Trophoblast cell (in vitro differentiated cells and primary cell): ENCODE measurements at regions not wholly inside any gene's neighbourhood (a gene's known extent, or its start where the extent isn't known, plus 50 kb on each side); places are given as distances from the start of the nearest gene placed in this dataset.

Experiments used
- DNase-seq, 2 donors: peaks; one replicate each; pipeline ENCODE4 v3.0.0-alpha.2; 2016
- H2AFZ ChIP-seq: 2 replicates; pipeline ENCODE4 v1.6.1; 2013; ENCODE audit warnings: low read length, moderate library complexity, mild to moderate bottlenecking; ENCODE audit not compliant: insufficient read depth, poor library complexity
- H2AK5ac ChIP-seq: 2 replicates; pipeline ENCODE4 v1.6.1; 2013; ENCODE audit warnings: mild to moderate bottlenecking, low read length
- H2BK120ac ChIP-seq: 2 replicates; pipeline ENCODE4 v1.6.1; 2013; ENCODE audit warnings: low read length, mild to moderate bottlenecking, moderate library complexity; ENCODE audit not compliant: insufficient read depth, poor library complexity
- H2BK12ac ChIP-seq: 2 replicates; pipeline ENCODE4 v1.6.1; 2013; ENCODE audit warnings: mild to moderate bottlenecking, low read length, moderate library complexity
- H2BK5ac ChIP-seq: 2 replicates; pipeline ENCODE4 v1.6.1; 2013; ENCODE audit warnings: low read length, low read depth, moderate library complexity, mild to moderate bottlenecking; ENCODE audit not compliant: poor library complexity
- H3K14ac ChIP-seq: 2 replicates; pipeline ENCODE4 v1.6.1; 2013; ENCODE audit warnings: mild to moderate bottlenecking, low read length
- H3K18ac ChIP-seq: 2 replicates; pipeline ENCODE4 v1.6.1; 2013; ENCODE audit warnings: mild to moderate bottlenecking, low read length
- H3K23ac ChIP-seq: 2 replicates; pipeline ENCODE4 v1.6.1; 2013; ENCODE audit warnings: low read length
- H3K27ac ChIP-seq: 2 replicates; pipeline ENCODE4 v1.5.1; 2013; ENCODE audit warnings: low read depth, mild to moderate bottlenecking, inconsistent platforms, low read length, moderate library complexity
- H3K27me3 ChIP-seq: 2 replicates; pipeline ENCODE4 v1.6.1; 2013; ENCODE audit warnings: inconsistent platforms, mild to moderate bottlenecking, low read length, moderate library complexity; ENCODE audit not compliant: insufficient read depth
- H3K36me3 ChIP-seq, 2 experiments: 1 replicate in 1 of 2; 2 replicates in 1 of 2; pipeline ENCODE4 v1.6.1; 2013; ENCODE audit warnings: low read length in 2 of 2, mild to moderate bottlenecking in 2 of 2, moderate library complexity in 1 of 2; ENCODE audit not compliant: insufficient read depth in 2 of 2, control insufficient read depth in 1 of 2
- H3K4ac ChIP-seq: 2 replicates; pipeline ENCODE4 v1.6.1; 2013; ENCODE audit warnings: low read depth, mild to moderate bottlenecking, low read length, moderate library complexity
- H3K4me1 ChIP-seq, 2 experiments: 1 replicate in 1 of 2; 2 replicates in 1 of 2; pipeline ENCODE4 v1.6.1; 2013; ENCODE audit warnings: low read length in 2 of 2, mild to moderate bottlenecking in 2 of 2, moderate library complexity in 1 of 2; ENCODE audit not compliant: insufficient read depth in 2 of 2, control insufficient read depth in 1 of 2
- H3K4me2 ChIP-seq: 2 replicates; pipeline ENCODE4 v1.6.1; 2013; ENCODE audit warnings: inconsistent platforms, mild to moderate bottlenecking, low read length, moderate library complexity
- H3K4me3 ChIP-seq: 2 replicates; pipeline ENCODE4 v1.5.1; 2013; ENCODE audit warnings: mild to moderate bottlenecking, low read depth, low read length, inconsistent platforms
- H3K79me1 ChIP-seq: one replicate; pipeline ENCODE4 v1.6.1; 2013; ENCODE audit warnings: low read length
- H3K79me2 ChIP-seq: 2 replicates; pipeline ENCODE4 v1.6.1; 2013; ENCODE audit warnings: low read length, mild to moderate bottlenecking; ENCODE audit not compliant: control insufficient read depth, insufficient read depth, poor library complexity
- H3K9ac ChIP-seq: 2 replicates; pipeline ENCODE4 v1.6.1; 2013; ENCODE audit warnings: mild to moderate bottlenecking, low read length
- H3K9me3 ChIP-seq: 2 replicates; pipeline ENCODE4 v1.6.1; 2013; ENCODE audit warnings: low read depth, mild to moderate bottlenecking, control low read depth, inconsistent platforms, low read length; ENCODE audit not compliant: insufficient read depth
- H4K12ac ChIP-seq: 2 replicates; pipeline ENCODE4 v1.6.1; 2013; ENCODE audit warnings: low read depth, mild to moderate bottlenecking, low read length, moderate library complexity
- H4K8ac ChIP-seq: 2 replicates; pipeline ENCODE4 v1.6.1; 2013; ENCODE audit warnings: low read depth, mild to moderate bottlenecking, low read length, moderate library complexity
- H4K91ac ChIP-seq: one replicate; pipeline ENCODE4 v1.6.1; 2013; ENCODE audit warnings: low read depth, mild to moderate bottlenecking, low read length, moderate library complexity
- WGBS: extraction: QIAGEN DNeasy Blood & Tissue Kit; methylation state at CpG from one replicate; pipeline ENCODE4 v1.1.7; 2013; ENCODE audit warnings: missing lambda C conversion rate; ENCODE audit not compliant: insufficient read length, insufficient coverage; ENCODE audit errors: extremely low coverage; 5-methylcytosine and 5-hydroxymethylcytosine counted together

DNA sequence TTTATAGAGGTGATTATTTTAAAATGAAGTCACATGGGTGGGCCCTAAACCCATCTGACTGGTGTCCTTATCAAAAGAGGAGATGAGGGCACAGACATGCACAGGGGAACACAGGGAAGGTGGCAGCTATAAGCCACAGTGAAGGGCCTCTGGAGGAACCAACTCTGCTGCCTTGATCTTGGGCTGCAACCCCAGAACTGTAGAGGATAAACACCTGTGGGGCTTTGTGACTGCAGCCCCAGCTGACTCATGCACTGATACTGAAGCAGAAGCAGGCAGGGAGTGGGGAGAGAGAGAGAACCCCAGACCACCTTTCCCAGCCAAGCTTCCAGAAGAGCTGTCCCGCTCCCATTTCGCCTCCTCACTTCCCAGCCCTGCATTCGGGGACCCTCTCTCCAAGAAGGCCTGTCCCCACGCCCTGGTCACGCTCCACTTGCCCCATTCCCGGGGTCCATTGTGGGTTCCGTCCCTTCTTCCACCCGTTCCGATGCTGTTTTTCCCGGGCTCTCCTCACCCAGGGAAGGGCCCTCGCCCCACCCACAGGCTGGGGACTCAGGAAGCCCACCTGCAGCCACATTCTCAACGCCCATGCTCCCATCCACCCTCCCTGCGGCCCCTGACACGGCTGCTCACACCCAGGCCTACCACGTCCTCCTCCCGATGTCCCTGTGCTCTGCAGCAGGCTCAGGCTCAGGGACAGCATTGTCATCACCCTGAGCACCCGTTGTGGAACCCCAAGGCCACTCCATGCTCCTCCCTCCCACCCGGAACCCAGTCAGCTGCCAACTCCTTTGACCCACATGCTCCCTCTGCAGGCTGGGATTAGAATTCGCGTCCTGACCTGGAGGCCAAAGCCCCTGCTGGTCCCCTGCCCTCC is 90.8 kb upstream of the SHANK2 start:
- Histone ChIP-seq H3K4me3 (no peak overlapping the region), H2AK5ac (no peak overlapping the region), H3K9me3 (peaks cover 3% of the 10 kb centered on the region), H3K4ac (no peak overlapping the region), H3K79me2 (no peaks in the 10 kb centered on the region), H3K4me1 (peaks cover 0 to 5% of the 10 kb centered on the region in 2 experiments), H3K18ac (no peak overlapping the region), H3K79me1 (no peaks in the 10 kb centered on the region), H4K12ac (no peak overlapping the region), H2BK12ac (no peak overlapping the region), H2BK5ac (no peak overlapping the region), H3K4me2 (no peak overlapping the region), H3K9ac (no peak overlapping the region), H4K8ac (no peak overlapping the region), H2AFZ (no peak overlapping the region), H3K27ac (no peak overlapping the region), H3K23ac (no peak overlapping the region), H3K27me3 (no peaks in the 10 kb centered on the region), H3K36me3 (no peaks in the 10 kb centered on the region), H3K14ac (no peak overlapping the region), H4K91ac (no peak overlapping the region), H2BK120ac (no peak overlapping the region)
- peak in 1 of 2 donors; percentile 58 for DNase-seq
- no CpG with 5 or more reads among the region's 20 CpGs for WGBS

DNA sequence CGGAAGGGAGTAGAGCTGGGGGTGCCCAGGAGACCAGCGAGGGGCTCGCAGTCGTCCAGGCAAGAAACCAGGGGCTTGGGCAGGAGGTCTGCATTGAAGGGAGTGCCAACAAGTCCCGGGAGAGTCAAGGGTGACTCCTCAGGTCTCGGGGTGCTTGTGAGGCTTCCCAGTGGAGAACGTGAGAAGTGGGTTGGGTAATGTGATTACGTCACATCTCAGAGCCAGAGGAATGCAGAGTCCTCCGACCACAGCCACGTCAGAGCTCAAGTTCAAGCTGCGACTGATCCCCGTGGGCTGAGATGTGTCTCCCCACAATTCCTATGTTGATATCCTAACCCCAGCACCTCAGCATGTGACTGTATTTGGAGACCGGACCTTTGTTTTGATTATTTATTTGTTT is 89.7 kb upstream of the SHANK2 start:
- WGBS: no CpG with 5 or more reads among the region's 13 CpGs
- H4K8ac ChIP-seq: no peak overlapping the region
- DNase-seq: no peak

DNA sequence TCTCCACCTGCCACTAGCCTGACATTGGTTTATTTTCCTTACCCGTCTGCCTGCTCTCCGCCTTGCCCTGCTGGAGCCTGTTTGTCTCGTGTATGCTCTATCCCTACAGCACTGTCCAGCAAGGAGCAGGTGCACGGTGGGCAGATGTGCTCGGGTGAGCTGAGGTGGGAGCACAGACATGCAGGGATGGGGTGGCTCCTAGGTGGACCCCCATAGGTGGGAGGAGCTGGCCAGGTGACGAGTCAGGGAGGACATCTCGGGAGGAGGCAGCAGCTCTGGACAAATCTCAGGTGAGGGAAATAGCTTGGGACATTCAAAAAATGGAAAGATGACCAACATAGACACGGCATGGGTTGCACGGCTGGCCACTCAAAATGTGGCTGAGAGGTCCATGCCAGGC is 89.2 kb upstream of the SHANK2 start:
- no peak overlapping the region for H2BK5ac ChIP-seq
- H3K4me2 ChIP-seq: no peak overlapping the region
- no peak overlapping the region for H2BK12ac ChIP-seq
- no peak overlapping the region for H3K14ac ChIP-seq
- H3K4me1 ChIP-seq: peaks cover 0 to 5% of the 10 kb centered on the region in 2 experiments
- no peaks in the 10 kb centered on the region for H3K27me3 ChIP-seq
- no peak overlapping the region for H3K4me3 ChIP-seq
- no peak for DNase-seq
- no peak overlapping the region for H2AK5ac ChIP-seq
- no peak overlapping the region for H3K4ac ChIP-seq
- H4K8ac ChIP-seq: no peak overlapping the region
- no peak overlapping the region for H3K18ac ChIP-seq
- WGBS: no CpG with 5 or more reads among the region's 9 CpGs
- no peak overlapping the region for H4K91ac ChIP-seq
- no peak overlapping the region for H2AFZ ChIP-seq
- H3K79me1 ChIP-seq: no peaks in the 10 kb centered on the region
- H3K9me3 ChIP-seq: peaks cover 3% of the 10 kb centered on the region
- H3K27ac ChIP-seq: no peak overlapping the region
- H4K12ac ChIP-seq: no peak overlapping the region
- H2BK120ac ChIP-seq: no peak overlapping the region
- H3K9ac ChIP-seq: no peak overlapping the region
- no peak overlapping the region for H3K23ac ChIP-seq
- H3K36me3 ChIP-seq: no peaks in the 10 kb centered on the region
- H3K79me2 ChIP-seq: no peaks in the 10 kb centered on the region

More for the DNA sequence above, 89.7 kb upstream of the SHANK2 start:
- Histone ChIP-seq H3K27me3 (no peaks in the 10 kb centered on the region), H2BK5ac (no peak overlapping the region), H3K4me3 (no peak overlapping the region), H3K79me2 (no peaks in the 10 kb centered on the region), H3K9me3 (peaks cover 3% of the 10 kb centered on the region), H3K23ac (no peak overlapping the region), H2BK12ac (no peak overlapping the region), H3K18ac (no peak overlapping the region), H3K27ac (no peak overlapping the region), H3K79me1 (no peaks in the 10 kb centered on the region), H2AK5ac (no peak overlapping the region), H3K4ac (no peak overlapping the region), H2BK120ac (no peak overlapping the region), H3K4me2 (no peak overlapping the region), H4K91ac (no peak overlapping the region), H2AFZ (no peak overlapping the region), H4K12ac (no peak overlapping the region), H3K9ac (no peak overlapping the region), H3K36me3 (no peaks in the 10 kb centered on the region), H3K14ac (no peak overlapping the region), H3K4me1 (peaks cover 0 to 5% of the 10 kb centered on the region in 2 experiments)

DNA sequence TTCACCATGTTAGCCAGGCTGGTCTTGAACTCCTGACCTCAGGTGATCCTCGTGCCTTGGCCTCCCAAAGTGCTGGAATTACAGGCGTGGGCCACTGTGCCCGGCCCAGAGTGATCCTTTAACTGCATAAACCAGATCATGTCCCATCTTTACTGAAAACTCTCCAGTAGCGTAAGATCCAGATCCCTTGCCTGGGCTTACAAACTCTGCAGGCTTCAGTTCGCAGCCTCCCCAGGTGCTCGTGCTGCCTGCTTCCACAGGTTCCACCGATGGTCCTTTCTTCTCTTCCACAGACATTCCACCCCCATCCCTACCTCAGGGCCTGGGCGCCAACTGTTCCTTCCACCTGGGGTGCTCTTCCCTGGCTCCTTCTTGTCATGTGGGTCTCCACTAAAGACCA is 88.8 kb upstream of the SHANK2 start:
- Histone ChIP-seq H2AFZ (no peak overlapping the region), H3K4ac (no peak overlapping the region), H2BK120ac (no peak overlapping the region), H2BK12ac (no peak overlapping the region), H3K9me3 (peaks cover 5% of the 10 kb centered on the region), H3K79me1 (no peaks in the 10 kb centered on the region), H3K9ac (no peak overlapping the region), H3K4me2 (no peak overlapping the region), H3K23ac (no peak overlapping the region), H4K8ac (no peak overlapping the region), H3K18ac (no peak overlapping the region), H3K79me2 (no peaks in the 10 kb centered on the region), H3K14ac (no peak overlapping the region), H3K27me3 (no peaks in the 10 kb centered on the region), H2AK5ac (no peak overlapping the region), H2BK5ac (no peak overlapping the region), H3K27ac (no peak overlapping the region), H4K12ac (no peak overlapping the region), H3K4me1 (peaks cover 0 to 5% of the 10 kb centered on the region in 2 experiments), H4K91ac (no peak overlapping the region), H3K4me3 (no peak overlapping the region), H3K36me3 (no peaks in the 10 kb centered on the region)
- WGBS: no CpG with 5 or more reads among the region's 8 CpGs
- DNase-seq: no peak
